BE2C (cell line): ENCODE measurements at regions not wholly inside any gene's neighbourhood (a gene's known extent, or its start where the extent isn't known, plus 50 kb on each side); places are given as distances from the start of the nearest gene placed in this dataset.

ENCODE experiments used
- DNase-seq: peaks from one replicate; pipeline ENCODE4 v3.0.0-alpha.2; 2020
- H3K27me3 ChIP-seq: fragments of 250-450 bp; sonication (Bioruptor Pico); 2 replicates; pipeline ENCODE4 v1.5.1; 2020; ENCODE audit warnings: mild to moderate bottlenecking
- H3K36me3 ChIP-seq: fragments of 250-450 bp; sonication (Bioruptor Pico); 2 replicates; pipeline ENCODE4 v1.5.1; 2020; ENCODE audit warnings: mild to moderate bottlenecking
- H3K4me1 ChIP-seq: fragments of 250-450 bp; sonication (Bioruptor Pico); 2 replicates; pipeline ENCODE4 v1.5.1; 2020
- H3K4me3 ChIP-seq: 2 replicates; pipeline ENCODE4 v1.5.1; 2011; ENCODE audit warnings: low read depth, low read length
- H3K9me3 ChIP-seq: fragments of 250-450 bp; sonication (Bioruptor Pico); 2 replicates; pipeline ENCODE4 v1.5.1; 2020
- TF ChIP-seq, protein P1 (sequence below): IDR thresholded peaks from 2 replicates; pipeline ENCODE4 v1.5.1; 2012; ENCODE audit warnings: mild to moderate bottlenecking, low read depth, low read length

GRCh38 chr13:97120346-97120745 lies 101.8 kb upstream of the MBNL2 start:
- H3K9me3 ChIP-seq = no peaks in the 10 kb centered on the region
- no peaks in the 10 kb centered on the region for H3K36me3 ChIP-seq
- no peak for DNase-seq
- H3K4me3 ChIP-seq = no peak overlapping the region
- TF ChIP-seq, protein P1, sequence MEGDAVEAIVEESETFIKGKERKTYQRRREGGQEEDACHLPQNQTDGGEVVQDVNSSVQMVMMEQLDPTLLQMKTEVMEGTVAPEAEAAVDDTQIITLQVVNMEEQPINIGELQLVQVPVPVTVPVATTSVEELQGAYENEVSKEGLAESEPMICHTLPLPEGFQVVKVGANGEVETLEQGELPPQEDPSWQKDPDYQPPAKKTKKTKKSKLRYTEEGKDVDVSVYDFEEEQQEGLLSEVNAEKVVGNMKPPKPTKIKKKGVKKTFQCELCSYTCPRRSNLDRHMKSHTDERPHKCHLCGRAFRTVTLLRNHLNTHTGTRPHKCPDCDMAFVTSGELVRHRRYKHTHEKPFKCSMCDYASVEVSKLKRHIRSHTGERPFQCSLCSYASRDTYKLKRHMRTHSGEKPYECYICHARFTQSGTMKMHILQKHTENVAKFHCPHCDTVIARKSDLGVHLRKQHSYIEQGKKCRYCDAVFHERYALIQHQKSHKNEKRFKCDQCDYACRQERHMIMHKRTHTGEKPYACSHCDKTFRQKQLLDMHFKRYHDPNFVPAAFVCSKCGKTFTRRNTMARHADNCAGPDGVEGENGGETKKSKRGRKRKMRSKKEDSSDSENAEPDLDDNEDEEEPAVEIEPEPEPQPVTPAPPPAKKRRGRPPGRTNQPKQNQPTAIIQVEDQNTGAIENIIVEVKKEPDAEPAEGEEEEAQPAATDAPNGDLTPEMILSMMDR = no peak
- no peaks in the 10 kb centered on the region for H3K27me3 ChIP-seq
- peaks cover 33% of the 10 kb centered on the region for H3K4me1 ChIP-seq

DNA sequence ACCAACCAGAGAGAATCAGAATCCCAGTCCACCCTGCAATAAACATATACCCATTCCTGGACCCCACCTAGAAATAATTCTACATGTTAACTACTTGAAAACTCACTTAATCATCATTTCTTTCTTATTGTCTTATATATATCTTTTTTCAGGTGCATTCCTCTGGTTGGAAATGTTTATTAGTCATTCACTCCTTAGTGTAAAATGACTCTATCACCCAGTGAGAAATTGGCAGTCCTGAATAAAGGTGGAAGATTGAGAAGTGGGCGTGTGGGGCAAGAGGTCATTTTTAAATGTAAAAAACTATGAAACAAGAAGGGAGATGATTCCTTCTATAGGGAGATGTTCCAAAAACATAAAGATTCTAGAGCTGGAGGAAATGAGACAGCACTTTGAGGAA lies 101.2 kb upstream of the MBNL2 start:
- H3K27me3 ChIP-seq = no peaks in the 10 kb centered on the region
- H3K36me3 ChIP-seq = no peaks in the 10 kb centered on the region
- H3K4me3 ChIP-seq = no peak overlapping the region
- DNase-seq = no peak
- H3K4me1 ChIP-seq = peaks cover 37% of the 10 kb centered on the region
- H3K9me3 ChIP-seq = no peaks in the 10 kb centered on the region
- TF ChIP-seq, protein P1 = no peak

DNA sequence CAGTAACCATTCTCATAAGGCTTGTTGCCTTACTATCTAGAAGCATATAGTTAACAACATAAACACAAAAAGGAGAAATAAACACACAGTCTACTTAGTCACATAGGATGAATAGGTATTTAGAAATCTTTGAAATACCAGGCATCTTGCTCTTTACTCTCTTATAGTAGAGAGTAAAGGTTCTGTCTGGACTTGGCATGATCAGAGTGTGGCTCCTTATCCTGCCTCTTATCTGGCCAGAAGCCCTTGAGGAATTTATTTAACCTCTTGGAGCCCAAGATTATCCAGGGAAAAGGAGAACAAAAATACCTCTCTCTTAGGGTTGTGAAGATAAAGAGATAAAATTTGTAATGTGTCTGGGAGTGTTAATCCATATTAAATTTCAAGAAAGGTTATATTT lies 100.2 kb upstream of the MBNL2 start:
- Histone ChIP-seq H3K4me3 (no peak overlapping the region), H3K27me3 (no peaks in the 10 kb centered on the region), H3K4me1 (peaks cover 31% of the 10 kb centered on the region), H3K36me3 (no peaks in the 10 kb centered on the region), H3K9me3 (no peaks in the 10 kb centered on the region)
- TF ChIP-seq, protein P1 = no peak
- DNase-seq = no peak

DNA sequence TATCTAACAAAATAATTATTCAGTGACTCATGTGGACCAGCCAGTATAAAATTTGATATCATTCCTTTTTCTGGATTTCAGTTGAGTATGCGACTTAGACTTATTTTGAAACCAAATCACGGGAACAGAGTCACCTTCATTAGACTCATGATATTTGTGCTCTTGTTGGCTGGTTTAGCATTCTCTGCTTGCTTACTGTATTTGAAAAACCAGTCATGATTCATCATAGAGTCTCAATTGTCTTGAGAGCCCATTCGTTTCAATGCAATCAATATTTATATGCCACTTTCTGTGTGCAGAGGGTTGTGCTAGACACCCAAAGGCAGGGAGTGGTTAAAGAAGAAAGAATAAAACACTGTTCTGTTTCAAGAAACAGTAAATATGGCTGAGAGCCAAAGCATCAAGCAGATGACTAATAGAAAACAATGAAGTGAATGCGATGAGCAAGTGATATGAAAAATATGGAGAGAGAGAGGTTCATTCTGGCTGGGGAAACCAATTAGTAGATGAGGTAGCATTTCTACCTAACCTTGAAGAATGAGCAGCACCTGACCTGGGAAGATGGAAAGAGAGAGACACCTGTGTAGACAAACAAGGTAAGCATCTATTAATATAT lies 99.6 kb upstream of the MBNL2 start:
- peaks cover 26% of the 10 kb centered on the region for H3K4me1 ChIP-seq
- H3K27me3 ChIP-seq = no peaks in the 10 kb centered on the region
- TF ChIP-seq, protein P1 = no peak
- DNase-seq = no peak
- no peaks in the 10 kb centered on the region for H3K36me3 ChIP-seq
- H3K9me3 ChIP-seq = no peaks in the 10 kb centered on the region
- no peak overlapping the region for H3K4me3 ChIP-seq

GRCh38 chr13:97124206-97124605 lies 97.9 kb upstream of the MBNL2 start:
- DNase-seq = no peak
- Histone ChIP-seq H3K4me3 (no peak overlapping the region), H3K36me3 (no peaks in the 10 kb centered on the region), H3K9me3 (no peaks in the 10 kb centered on the region), H3K27me3 (no peaks in the 10 kb centered on the region), H3K4me1 (peaks cover 26% of the 10 kb centered on the region)
- TF ChIP-seq, protein P1 = no peak

- Histone ChIP-seq H3K4me1 (peaks cover 26% of the 10 kb centered on the region), H3K4me3 (no peak overlapping the region; the same call in 1 of the 2 replicates), H3K9me3 (no peaks in the 10 kb centered on the region), H3K27me3 (no peaks in the 10 kb centered on the region), H3K36me3 (no peaks in the 10 kb centered on the region)
- DNase-seq = peak; percentile 77
- TF ChIP-seq, protein P1 = peak; percentile 40
Observed at GRCh38 chr13:97124915-97125809, 97.0 kb upstream of the MBNL2 start.
